GM12878 (cell line): ENCODE measurements at regions not wholly inside any gene's neighbourhood (a gene's known extent, or its start where the extent isn't known, plus 50 kb on each side); places are given as distances from the start of the nearest gene placed in this dataset.

Experiments used
- ATAC-seq: fragments of 200-7000 bp; cut with Tn5 transposase; 3 replicates; pipeline ENCODE4 v1.9.1; 2020; ENCODE audit warnings: mild to moderate bottlenecking, moderate library complexity
- BruUV-seq: library from RNA; stranded (reverse); fragments of 400-500 nt; replicated peaks from 2 replicates; lab custom pipeline; 2021; lab: Mats Ljungman, UMichigan
- CTCF ChIA-PET: fragments of 300-600 bp; sonication (Branson Sonifier 250); formaldehyde crosslinking; extraction: SDS; loops from one replicate; lab custom pipeline; 2021; ENCODE audit warnings: inconsistent platforms; lab: Yijun Ruan, JAX
- POLR2A ChIA-PET: fragments of 350-600 bp; formaldehyde crosslinking; extraction: SDS; loops from one replicate; lab custom pipeline; 2021; ENCODE audit warnings: inconsistent platforms; lab: Charles Lee
- RAD21 ChIA-PET: fragments of 300-600 bp; sonication (Branson Sonifier 250); formaldehyde crosslinking; loops from one replicate; lab custom pipeline; 2023; ENCODE audit warnings: antibody characterized with exemption; ENCODE audit not compliant: unreplicated experiment; lab: Charles Lee
- SMC1A ChIA-PET: fragments of 300-600 bp; sonication (Branson Sonifier 250); formaldehyde crosslinking; loops from one replicate; lab custom pipeline; 2023; ENCODE audit not compliant: unreplicated experiment, uncharacterized antibody; lab: Charles Lee
- DNase-seq: peaks from one replicate; pipeline ENCODE4 v3.0.0-alpha.2; 2011; ENCODE audit warnings: low read depth, low spot score
- FAIRE-seq: peaks from 3 replicates; lab custom pipeline; 2011; peaks lifted over from hg19 to GRCh38; lab: Jason Lieb, UNC
- H2AFZ ChIP-seq: 2 replicates; pipeline ENCODE4 v1.6.0; 2011; ENCODE audit warnings: low read depth, low read length, control low read depth; ENCODE audit not compliant: control insufficient read depth
- H3K27ac ChIP-seq: 2 replicates; pipeline ENCODE4 v1.5.1; 2011; ENCODE audit warnings: control low read depth; ENCODE audit not compliant: control insufficient read depth, insufficient read depth
- H3K27me3 ChIP-seq, 2 experiments: replicated peaks in 1 of 2; 2 replicates each; pipeline versions ENCODE4 v1.6.0 to v1.6.1; 2011; ENCODE audit warnings: low read length in 1 of 2; ENCODE audit not compliant: control insufficient read depth in 2 of 2, insufficient read depth in 2 of 2
- H3K36me3 ChIP-seq, 2 experiments: 2 replicates each; pipeline ENCODE4 v1.5.1; 2011; ENCODE audit warnings: low read length in 1 of 2; ENCODE audit not compliant: control insufficient read depth in 2 of 2, insufficient read depth in 2 of 2
- H3K4me1 ChIP-seq: 2 replicates; pipeline ENCODE4 v1.6.1; 2011; ENCODE audit warnings: mild to moderate bottlenecking, low read length, moderate library complexity, mixed read lengths; ENCODE audit not compliant: control insufficient read depth, insufficient read depth
- H3K4me2 ChIP-seq: 2 replicates; pipeline ENCODE4 v1.6.0; 2011; ENCODE audit warnings: control low read depth; ENCODE audit not compliant: control insufficient read depth, insufficient read depth
- H3K4me3 ChIP-seq: fragments of 200-600 bp; sonication (generic); 2 replicates; pipeline ENCODE4 v1.5.1; 2016
- H3K79me2 ChIP-seq: 2 replicates; pipeline ENCODE4 v1.6.0; 2011; ENCODE audit warnings: low read length; ENCODE audit not compliant: control insufficient read depth, insufficient read depth
- H3K9ac ChIP-seq: 2 replicates; pipeline ENCODE4 v1.8.0; 2011; ENCODE audit warnings: low read length, control low read depth, mixed read lengths; ENCODE audit not compliant: control insufficient read depth, insufficient read depth
- H3K9me3 ChIP-seq: replicated peaks from 3 replicates; pipeline ENCODE4 v1.5.1; 2011; ENCODE audit warnings: mild to moderate bottlenecking, low read length; ENCODE audit not compliant: control insufficient read depth, insufficient read depth
- H4K20me1 ChIP-seq: 2 replicates; pipeline ENCODE4 v1.6.0; 2011; ENCODE audit not compliant: control insufficient read depth, insufficient read depth
- CREB1 ChIP-seq: IDR thresholded peaks from 2 replicates; pipeline ENCODE4 v1.6.1; 2012; ENCODE audit warnings: low read depth, mild to moderate bottlenecking, inconsistent platforms
- DPF2 ChIP-seq: fragments of 450-650 bp; IDR thresholded peaks from 2 replicates; pipeline ENCODE4 v1.6.1; 2017; ENCODE audit warnings: mild to moderate bottlenecking
- FOS ChIP-seq: IDR thresholded peaks from 3 replicates; pipeline ENCODE4 v1.6.1; 2011; ENCODE audit warnings: borderline replicate concordance; ENCODE audit not compliant: insufficient read length; ENCODE audit errors: extremely low read depth
- HCFC1 ChIP-seq: fragments of 150-350 bp; IDR thresholded peaks from 2 replicates; pipeline ENCODE4 v1.6.1; 2014; ENCODE audit warnings: low read length
- JUNB ChIP-seq: IDR thresholded peaks from 2 replicates; pipeline ENCODE4 v1.6.1; 2016; ENCODE audit warnings: antibody characterized with exemption, mild to moderate bottlenecking
- MAX ChIP-seq: IDR thresholded peaks from 2 replicates; pipeline ENCODE4 v1.6.1; 2012; ENCODE audit warnings: low read depth, low read length, improper control_type of control experiment
- MTA2 ChIP-seq: fragments of 450-650 bp; IDR thresholded peaks from 2 replicates; pipeline ENCODE4 v1.6.1; 2016; ENCODE audit warnings: low read depth, mild to moderate bottlenecking, moderate library complexity
- MXI1 ChIP-seq: fragments of 150-350 bp; IDR thresholded peaks from 2 replicates; pipeline ENCODE4 v1.6.1; 2011; ENCODE audit warnings: low read depth, mild to moderate bottlenecking, inconsistent platforms, low read length, improper control_type of control experiment
- POLR2AphosphoS5 ChIP-seq: IDR thresholded peaks from 2 replicates; pipeline ENCODE4 v1.6.1; 2011; ENCODE audit warnings: mild to moderate bottlenecking, low read length, inconsistent platforms
- RELA ChIP-seq: fragments of 450-650 bp; IDR thresholded peaks from 2 replicates; pipeline ENCODE4 v1.8.0; 2014; ENCODE audit warnings: borderline replicate concordance; ENCODE audit not compliant: partially characterized antibody
- RFX5 ChIP-seq: IDR thresholded peaks from 2 replicates; pipeline ENCODE4 v1.6.1; 2011; ENCODE audit warnings: low read depth, low read length, improper control_type of control experiment
- SMARCA5 ChIP-seq: fragments of 450-650 bp; IDR thresholded peaks from 2 replicates; pipeline ENCODE4 v1.6.1; 2017; ENCODE audit warnings: mild to moderate bottlenecking
- STAT3 ChIP-seq: IDR thresholded peaks from 2 replicates; pipeline ENCODE4 v1.6.1; 2011; ENCODE audit warnings: low read depth, low read length, improper control_type of control experiment
- ZNF274 ChIP-seq: IDR thresholded peaks from one replicate; pipeline ENCODE4 v1.8.0; 2011; ENCODE audit not compliant: insufficient read length, insufficient read depth
- WGBS: methylation state at CpG from one replicate; pipeline ENCODE4 v1.1.6; 2016; ENCODE audit warnings: low lambda C conversion rate; ENCODE audit not compliant: insufficient replicate concordance, insufficient coverage; ENCODE audit errors: missing lambda C conversion rate; 5-methylcytosine and 5-hydroxymethylcytosine counted together
- in situ Hi-C: fragments of 300-500 bp; cut with MboI; formaldehyde crosslinking; loops from 9 replicates; pipeline ENCODE4 v1.14.3; 2018; ENCODE audit warnings: mixed read lengths
- intact Hi-C: fragments of 100-400 bp; cut with micrococcal nuclease; formaldehyde crosslinking; loops from one replicate; pipeline ENCODE4 v1.14.2; 2022; ENCODE audit not compliant: unreplicated experiment

- no peak for TF ChIP-seq SMARCA5
Measured at GRCh38 chr7:25727446-25727845, 424.6 kb upstream of the NFE2L3 start (continued).

- intact Hi-C loops: no loop called here
- no peak overlapping the region for H3K4me2 ChIP-seq
- TF ChIP-seq JUNB: no peak
- TF ChIP-seq MAX: no peak
- TF ChIP-seq CREB1: no peak
- TF ChIP-seq RFX5: no peak
- TF ChIP-seq MTA2: no peak
- TF ChIP-seq DPF2: no peak
- TF ChIP-seq STAT3: no peak
- no peak for TF ChIP-seq HCFC1
- no peak for TF ChIP-seq ZNF274
- TF ChIP-seq FOS: no peak
- no peak for TF ChIP-seq MXI1
- no peak for TF ChIP-seq POLR2AphosphoS5
- no peak for TF ChIP-seq RELA
- TF ChIP-seq, all 136 proteins: peak for 0
- Histone ChIP-seq H3K36me3 (no peaks in the 10 kb centered on the region), H3K9me3 (no peaks in the 10 kb centered on the region), H3K27me3 (no peaks in the 10 kb centered on the region; a peak in 1 of 4 replicates), H3K79me2 (no peaks in the 10 kb centered on the region), H4K20me1 (no peaks in the 10 kb centered on the region), H3K4me1 (no peaks in the 10 kb centered on the region), H3K9ac (no peak overlapping the region), H3K4me3 (no peak overlapping the region), H3K27ac (no peak overlapping the region), H2AFZ (no peak overlapping the region)
- no peak for ATAC-seq
- no peak for FAIRE-seq
- CTCF ChIA-PET: interaction anchor here (0.6 kb wide), 1 partner anchor 1433 kb away, joined by 3 read pairs; no protein-coding TSS in a partner anchor
- DNase-seq: no peak
- POLR2A ChIA-PET: no interaction called here
- WGBS: 20% methylated on average over 2 of the region's 2 CpGs
- RAD21 ChIA-PET: no interaction called here
- SMC1A ChIA-PET: no interaction called here
- in situ Hi-C loops: no loop called here
- BruUV-seq: no TSS peak
Measured at GRCh38 chr7:25727876-25728275, 424.1 kb upstream of the NFE2L3 start.
